Uterus (tissue), 3 donors: ENCODE measurements at regions not wholly inside any gene's neighbourhood (a gene's known extent, or its start where the extent isn't known, plus 50 kb on each side); places are given as distances from the start of the nearest gene placed in this dataset.

Source experiments
- DNase-seq, 2 donors: peaks; one replicate each; pipeline ENCODE4 v3.0.0-alpha.2; 2019 to 2020
- H3K27ac ChIP-seq, 2 donors: fragments of 200-600 bp; sonication (generic); 1 replicate in 1 of 2; 2 replicates in 1 of 2; pipeline ENCODE4 v1.5.1; 2016 to 2018
- H3K27me3 ChIP-seq, 2 donors: fragments of 200-600 bp; sonication (generic); one replicate each; pipeline ENCODE4 v1.5.1; 2018 to 2019; ENCODE audit warnings: control low read depth in 1 of 2
- H3K36me3 ChIP-seq, 2 donors: fragments of 200-600 bp; sonication (generic); one replicate each; pipeline ENCODE4 v1.5.1; 2019; ENCODE audit warnings: control low read depth in 1 of 2
- H3K4me1 ChIP-seq, 2 donors: fragments of 200-600 bp; sonication (generic); one replicate each; pipeline ENCODE4 v1.5.1; 2018 to 2019; ENCODE audit warnings: control low read depth in 1 of 2
- H3K4me3 ChIP-seq, 2 donors: fragments of 200-600 bp; sonication (generic); 1 replicate in 1 of 2; 2 replicates in 1 of 2; pipeline ENCODE4 v1.5.1; 2018 to 2019; ENCODE audit warnings: mild to moderate bottlenecking in 1 of 2
- H3K9me3 ChIP-seq, 2 donors: fragments of 200-600 bp; sonication (generic); one replicate each; pipeline ENCODE4 v1.5.1; 2019; ENCODE audit warnings: control low read depth in 1 of 2
- POLR2A ChIP-seq, 2 donors: fragments of 450-650 bp; IDR thresholded peaks; one replicate each; pipeline ENCODE4 v1.6.1; 2016; ENCODE audit warnings: antibody characterized with exemption in 2 of 2, mild to moderate bottlenecking in 1 of 2, moderate library complexity in 1 of 2
- intact Hi-C: fragments of 100-400 bp; cut with DNase I; formaldehyde crosslinking; loops from one replicate; pipeline ENCODE4 v1.15.1; 2023; ENCODE audit warnings: low total_unique reads
- TF ChIP-seq, protein P1 (sequence below), 4 experiments: fragments of 200-600 bp in 2 of 4; fragments of 450-650 bp in 2 of 4; sonication (generic) in 2 of 4; IDR thresholded peaks; one replicate each; pipeline ENCODE4 v1.5.1; 2016 to 2019; ENCODE audit warnings: antibody characterized with exemption in 4 of 4, mild to moderate bottlenecking in 2 of 4, moderate library complexity in 1 of 4
- donor health status: DM: yes; HTN: yes; CAD: no.

- Histone ChIP-seq H3K27me3 (no peaks in the 10 kb centered on the region), H3K27ac (no peak overlapping the region), H3K4me1 (no peaks in the 10 kb centered on the region), H3K4me3 (no peak overlapping the region), H3K36me3 (no peaks in the 10 kb centered on the region), H3K9me3 (no peaks in the 10 kb centered on the region)
- TF ChIP-seq, protein P1, sequence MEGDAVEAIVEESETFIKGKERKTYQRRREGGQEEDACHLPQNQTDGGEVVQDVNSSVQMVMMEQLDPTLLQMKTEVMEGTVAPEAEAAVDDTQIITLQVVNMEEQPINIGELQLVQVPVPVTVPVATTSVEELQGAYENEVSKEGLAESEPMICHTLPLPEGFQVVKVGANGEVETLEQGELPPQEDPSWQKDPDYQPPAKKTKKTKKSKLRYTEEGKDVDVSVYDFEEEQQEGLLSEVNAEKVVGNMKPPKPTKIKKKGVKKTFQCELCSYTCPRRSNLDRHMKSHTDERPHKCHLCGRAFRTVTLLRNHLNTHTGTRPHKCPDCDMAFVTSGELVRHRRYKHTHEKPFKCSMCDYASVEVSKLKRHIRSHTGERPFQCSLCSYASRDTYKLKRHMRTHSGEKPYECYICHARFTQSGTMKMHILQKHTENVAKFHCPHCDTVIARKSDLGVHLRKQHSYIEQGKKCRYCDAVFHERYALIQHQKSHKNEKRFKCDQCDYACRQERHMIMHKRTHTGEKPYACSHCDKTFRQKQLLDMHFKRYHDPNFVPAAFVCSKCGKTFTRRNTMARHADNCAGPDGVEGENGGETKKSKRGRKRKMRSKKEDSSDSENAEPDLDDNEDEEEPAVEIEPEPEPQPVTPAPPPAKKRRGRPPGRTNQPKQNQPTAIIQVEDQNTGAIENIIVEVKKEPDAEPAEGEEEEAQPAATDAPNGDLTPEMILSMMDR (IDR thresholded peaks at IDR 0.05), result no peak
- TF ChIP-seq POLR2A (IDR thresholded peaks at IDR 0.05), result no peak
- DNase-seq, result no peak
- intact Hi-C loops, result no loop called here
Measured at GRCh38 chr6:141261016-141261671, 871.6 kb upstream of the GJE1 start.

DNA sequence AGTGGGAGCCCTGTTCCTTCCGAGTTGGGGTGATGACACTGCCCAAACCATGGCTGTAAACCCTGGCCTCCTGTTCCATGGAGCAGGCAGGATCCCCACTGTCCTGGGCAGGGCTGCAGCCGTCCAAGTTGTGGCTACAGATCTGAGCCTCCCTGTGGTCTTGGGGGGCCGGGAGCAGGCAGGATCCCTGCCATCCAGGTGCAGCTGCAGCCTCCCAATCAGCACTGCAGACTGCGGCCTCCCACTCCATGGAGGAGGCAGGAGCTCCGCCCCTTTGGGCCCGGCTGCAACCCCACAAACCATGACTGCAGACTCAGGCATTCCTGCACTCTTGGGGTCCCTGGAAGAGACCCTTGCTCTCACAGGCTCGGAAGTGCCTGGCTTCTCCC lies 872.1 kb upstream of the GJE1 start:
- Histone ChIP-seq H3K27me3 (no peaks in the 10 kb centered on the region), H3K4me3 (no peak overlapping the region), H3K9me3 (no peaks in the 10 kb centered on the region), H3K36me3 (no peaks in the 10 kb centered on the region), H3K4me1 (no peaks in the 10 kb centered on the region), H3K27ac (no peak overlapping the region)
- intact Hi-C loops, result no loop called here
- no peak for DNase-seq
- no peak for TF ChIP-seq POLR2A (IDR thresholded peaks at IDR 0.05)
- TF ChIP-seq, protein P1 (IDR thresholded peaks at IDR 0.05), result no peak

DNA sequence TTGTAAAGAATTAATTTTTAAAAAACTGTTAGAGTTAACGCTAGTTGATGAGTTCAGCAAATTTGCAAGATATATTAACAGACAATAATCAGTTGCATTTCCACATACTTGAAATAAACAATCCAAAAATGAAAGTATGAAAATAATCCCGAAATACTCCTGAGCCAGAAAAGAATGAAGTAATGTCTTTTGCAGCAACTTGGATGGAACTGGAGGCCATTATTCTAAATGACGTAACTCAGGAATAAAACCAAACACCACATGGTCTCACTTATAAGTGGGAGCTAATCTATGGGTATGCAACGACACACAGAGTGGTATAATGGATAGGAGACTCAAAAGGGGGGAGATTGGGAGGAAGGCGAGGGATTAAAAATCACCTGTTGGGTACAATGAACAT lies 872.9 kb upstream of the GJE1 start:
- Histone ChIP-seq H3K9me3 (no peaks in the 10 kb centered on the region), H3K27me3 (no peaks in the 10 kb centered on the region), H3K4me1 (no peaks in the 10 kb centered on the region), H3K27ac (no peak overlapping the region), H3K4me3 (no peak overlapping the region), H3K36me3 (no peaks in the 10 kb centered on the region)
- DNase-seq, result no peak
- TF ChIP-seq, protein P1 (IDR thresholded peaks at IDR 0.05), result no peak
- no peak for TF ChIP-seq POLR2A (IDR thresholded peaks at IDR 0.05)
- intact Hi-C loops, result no loop called here

- H3K4me3 ChIP-seq, result no peak overlapping the region
- TF ChIP-seq, protein P1 (IDR thresholded peaks at IDR 0.05), result no peak
- no peak for TF ChIP-seq POLR2A (IDR thresholded peaks at IDR 0.05)
- no peak overlapping the region for H3K27ac ChIP-seq
- H3K4me1 ChIP-seq, result no peaks in the 10 kb centered on the region
- intact Hi-C loops, result no loop called here
- H3K36me3 ChIP-seq, result no peaks in the 10 kb centered on the region
- no peak for DNase-seq
- no peaks in the 10 kb centered on the region for H3K27me3 ChIP-seq
- H3K9me3 ChIP-seq, result no peaks in the 10 kb centered on the region
Measured at GRCh38 chr6:141259091-141259490, 873.6 kb upstream of the GJE1 start.

DNA sequence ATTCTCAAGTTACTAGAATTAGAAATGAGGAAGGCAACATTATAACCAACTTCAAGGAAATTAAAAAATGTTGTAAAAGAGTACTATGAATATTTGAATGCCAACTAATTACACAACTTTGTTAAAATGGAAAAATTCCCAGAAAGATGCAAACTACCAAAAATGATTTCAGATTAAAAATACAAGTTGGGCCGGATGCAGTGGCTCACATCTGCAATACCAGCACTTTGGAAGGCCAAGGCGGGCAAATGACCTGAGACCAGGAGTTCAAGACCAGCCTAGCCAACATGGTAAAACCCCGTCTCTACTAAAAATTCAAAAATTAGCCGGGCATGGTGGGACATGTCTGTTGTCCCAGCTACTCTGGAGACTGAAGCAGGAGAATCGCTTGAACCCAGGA lies 874.2 kb upstream of the GJE1 start:
- H3K27ac ChIP-seq, result no peak overlapping the region
- no peaks in the 10 kb centered on the region for H3K4me1 ChIP-seq
- DNase-seq, result no peak
- intact Hi-C loops, result no loop called here
- TF ChIP-seq POLR2A (IDR thresholded peaks at IDR 0.05), result no peak
- TF ChIP-seq, protein P1 (IDR thresholded peaks at IDR 0.05), result no peak
- H3K4me3 ChIP-seq, result no peak overlapping the region
- H3K9me3 ChIP-seq, result no peaks in the 10 kb centered on the region
- no peaks in the 10 kb centered on the region for H3K27me3 ChIP-seq
- no peaks in the 10 kb centered on the region for H3K36me3 ChIP-seq
